Stimulated activated CD8-positive, alpha-beta memory T cell treated with anti-CD3 and anti-CD28 coated beads, Interleukin-7, amount 100 ng/mL, for 24 hours (primary cell): ENCODE measurements at regions not wholly inside any gene's neighbourhood (a gene's known extent, or its start where the extent isn't known, plus 50 kb on each side); places are given as distances from the start of the nearest gene placed in this dataset.
"Not testable (repeated sequence)": the region's sequence is repeated elsewhere in the genome, so short reads cannot be mapped to it uniquely, and the experiment has no call there.

ENCODE experiments used
- DNase-seq: peaks from one replicate; pipeline ENCODE4 v3.0.0-alpha.2; 2020; ENCODE audit warnings: low read depth

DNA sequence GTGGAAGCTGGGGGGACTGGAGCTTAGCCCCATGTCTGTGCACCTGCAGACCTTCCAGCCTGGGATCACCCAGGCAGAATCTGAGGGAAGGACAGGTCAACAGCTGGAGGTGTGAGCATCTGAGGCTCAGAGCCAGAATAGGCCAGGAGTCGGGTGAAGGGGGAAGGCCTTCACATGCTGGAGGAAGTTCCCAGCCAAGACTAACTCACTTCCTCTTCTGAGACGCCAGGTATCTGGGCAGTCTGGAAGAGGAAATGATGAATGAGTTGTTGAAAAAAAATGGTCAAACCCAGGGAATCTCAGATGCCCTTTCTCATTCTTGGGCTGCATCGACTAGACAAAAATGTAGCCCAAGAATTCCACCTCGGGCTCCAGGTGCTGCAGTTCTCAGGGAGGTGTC lies 73.6 kb upstream of the TIAM2 start:
- DNase-seq, result no peak

DNA sequence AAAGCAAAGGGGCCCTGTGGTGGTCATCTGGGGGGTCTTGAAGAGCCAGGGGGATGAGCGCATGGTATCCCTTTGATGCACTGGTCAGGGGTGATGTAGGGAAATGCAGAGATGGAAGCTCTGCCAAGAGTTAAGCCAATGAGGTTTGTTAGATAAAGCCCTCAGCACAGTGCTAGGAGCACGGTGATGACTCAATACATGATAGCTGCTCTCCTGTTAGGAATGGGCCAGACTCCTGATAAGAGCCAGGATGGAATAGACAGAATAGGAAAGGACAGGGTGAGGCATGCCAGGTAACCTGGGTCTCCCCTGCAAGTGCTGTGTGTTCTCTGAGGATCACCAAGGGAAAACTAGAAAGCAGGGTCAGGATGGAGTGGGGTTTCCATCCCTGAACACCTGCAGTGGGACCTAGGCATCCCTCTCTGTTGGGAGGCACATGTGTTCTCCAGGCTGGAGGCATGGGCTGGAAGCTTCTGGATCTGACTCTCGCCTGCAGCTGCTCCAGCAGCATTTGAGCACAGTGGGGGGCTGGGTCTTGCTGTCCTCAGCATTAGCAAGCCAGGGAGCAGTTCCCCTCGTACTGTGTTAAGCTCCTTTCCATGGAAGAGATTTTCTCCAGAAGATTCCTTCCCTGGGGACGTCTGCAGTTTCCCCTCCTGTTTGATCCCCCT lies 71.8 kb upstream of the TIAM2 start:
- DNase-seq, result no peak

DNA sequence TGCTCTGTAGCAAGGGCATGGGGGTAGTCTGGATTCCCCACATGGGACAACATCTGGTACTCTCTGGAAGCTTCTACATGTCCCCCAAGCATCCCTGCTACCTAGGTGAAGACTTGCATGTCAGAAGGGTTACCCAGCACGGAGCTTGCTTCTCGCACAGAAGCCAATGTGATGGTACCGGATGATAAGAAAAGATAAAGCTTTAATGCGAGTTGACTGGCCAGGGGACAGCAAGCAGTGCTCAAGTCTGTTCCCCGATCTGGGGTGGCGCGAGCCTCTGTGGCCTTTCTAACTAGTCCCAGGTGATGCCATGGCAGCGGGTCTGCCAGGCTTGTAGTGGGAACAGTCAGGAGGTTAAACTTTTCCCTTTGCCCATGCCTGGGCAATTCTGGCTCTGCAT lies 70.0 kb upstream of the TIAM2 start:
- no peak for DNase-seq

DNA sequence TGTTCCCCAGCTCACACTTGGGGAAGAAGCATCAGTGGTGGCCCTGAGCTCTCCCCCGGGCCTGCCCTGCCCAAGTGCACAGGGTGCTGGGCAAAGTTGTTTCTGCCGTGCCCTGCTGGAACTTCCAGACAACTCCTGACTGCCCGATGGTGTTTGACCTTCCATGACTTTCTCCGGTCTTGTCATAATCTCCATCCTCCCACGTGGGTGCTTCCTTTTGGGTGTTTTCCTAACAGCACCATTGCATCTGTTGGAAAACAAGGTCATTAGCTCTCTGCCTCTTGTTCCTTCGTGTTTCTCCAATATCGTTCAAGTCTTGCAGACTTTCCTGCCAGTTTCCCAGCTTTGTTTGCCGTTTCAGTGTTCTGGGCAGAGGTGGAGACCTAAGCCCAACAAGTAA lies 68.7 kb upstream of the TIAM2 start:
- no peak for DNase-seq

DNA sequence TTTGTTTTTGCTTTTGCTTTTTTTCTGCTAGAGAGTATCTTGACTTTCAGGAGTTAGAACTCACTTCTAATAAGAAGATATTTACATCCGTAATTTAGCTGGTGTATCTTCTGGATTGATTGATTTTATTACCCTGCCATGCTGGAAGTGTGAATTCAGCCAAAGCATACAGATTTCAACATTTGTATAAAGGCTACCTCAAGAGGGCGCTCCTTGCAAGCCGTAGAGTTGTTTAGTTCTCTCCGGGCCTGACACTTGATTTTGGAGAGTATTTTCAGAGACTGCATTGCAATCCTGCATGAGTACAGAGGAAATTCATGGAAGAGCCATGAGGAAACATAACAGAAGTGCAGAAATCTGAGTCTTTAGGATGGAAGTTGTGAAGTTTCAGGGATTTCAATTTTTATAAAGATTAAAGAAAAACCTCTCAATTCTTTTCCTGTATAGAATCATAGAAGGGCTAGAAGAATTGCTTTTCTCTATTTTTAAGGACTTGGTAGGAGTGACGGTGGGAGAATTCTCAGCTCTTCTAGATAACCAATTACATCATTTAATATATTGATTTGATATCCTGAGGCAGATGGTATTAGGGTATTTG lies 66.7 kb upstream of the TIAM2 start:
- peak; percentile 45 for DNase-seq

DNA sequence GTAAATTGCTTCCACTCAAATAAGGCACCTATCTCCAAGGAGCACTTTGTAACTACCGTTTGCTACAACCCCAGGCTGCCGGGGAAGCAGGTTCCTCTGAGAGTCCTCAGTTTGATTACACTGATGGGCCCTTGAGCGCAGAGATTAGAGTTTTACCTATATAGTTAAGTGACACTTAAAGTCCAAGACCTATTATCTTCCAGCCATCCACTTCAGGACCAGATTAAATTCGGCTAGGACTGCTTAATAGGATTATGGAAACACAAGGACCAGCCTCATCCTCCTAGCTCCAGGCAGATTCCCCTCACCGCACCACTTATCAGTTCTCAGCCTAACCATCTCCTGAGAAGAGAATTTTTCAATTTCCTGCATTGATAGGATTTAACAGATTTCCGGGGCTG lies 64.7 kb upstream of the TIAM2 start:
- no peak for DNase-seq

DNA sequence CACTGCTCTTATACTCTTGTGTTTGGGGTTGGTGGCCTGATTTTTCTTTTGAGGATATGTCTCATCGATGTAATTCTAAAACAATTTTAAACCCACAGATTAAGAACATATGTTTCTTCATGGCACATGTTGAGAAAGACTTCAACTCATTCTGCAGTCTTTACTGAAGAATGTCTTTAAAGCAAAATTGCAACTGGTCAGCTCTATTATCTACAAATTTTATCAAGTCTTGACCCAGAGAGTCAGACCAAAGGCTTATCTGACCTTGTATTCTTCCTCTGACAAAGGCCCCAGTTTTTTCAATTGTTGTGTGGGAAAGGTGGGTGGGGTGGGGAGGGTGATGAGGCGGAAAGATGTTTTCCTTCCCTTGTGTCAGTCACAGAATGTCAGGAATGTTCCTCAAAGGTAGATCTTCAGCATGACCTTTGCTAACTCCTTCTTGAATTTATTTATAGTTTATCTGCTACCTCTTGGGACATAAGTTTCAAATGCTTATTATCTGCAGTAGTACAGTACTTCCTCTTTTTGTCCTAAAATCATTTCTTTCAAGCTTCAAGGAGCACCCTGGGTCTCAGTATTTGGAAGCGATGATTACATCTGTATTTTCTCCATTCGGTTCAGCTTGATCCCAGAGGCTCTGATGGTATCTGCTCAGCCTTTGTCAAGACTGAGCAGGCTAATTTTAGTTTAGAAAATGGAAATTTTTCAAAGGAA lies 63.2 kb upstream of the TIAM2 start:
- DNase-seq, result no peak

DNA sequence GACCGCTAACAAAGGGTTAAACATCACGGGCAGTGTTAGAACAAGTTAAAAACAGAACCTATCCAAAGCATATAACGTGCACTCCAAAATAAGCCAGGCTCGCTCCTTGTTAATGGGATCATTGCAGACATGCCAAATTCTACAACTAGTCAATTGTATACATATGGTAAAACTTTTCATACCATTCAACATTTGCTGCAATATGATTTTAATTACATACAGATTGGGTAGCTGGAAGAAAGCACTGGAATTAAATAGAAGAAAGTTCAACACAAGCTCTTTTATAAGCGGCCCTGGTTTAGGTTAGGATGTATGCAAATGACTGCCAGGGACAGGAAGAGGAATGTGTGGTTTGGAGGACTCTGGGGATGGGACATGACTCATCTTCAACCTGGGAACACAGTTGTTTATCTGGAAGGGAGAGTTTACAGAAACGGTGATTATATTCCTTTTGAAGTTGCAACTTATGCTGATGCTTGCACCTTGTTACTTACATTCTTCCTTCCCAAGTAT lies 62.5 kb upstream of the TIAM2 start:
- DNase-seq, result no peak

DNA sequence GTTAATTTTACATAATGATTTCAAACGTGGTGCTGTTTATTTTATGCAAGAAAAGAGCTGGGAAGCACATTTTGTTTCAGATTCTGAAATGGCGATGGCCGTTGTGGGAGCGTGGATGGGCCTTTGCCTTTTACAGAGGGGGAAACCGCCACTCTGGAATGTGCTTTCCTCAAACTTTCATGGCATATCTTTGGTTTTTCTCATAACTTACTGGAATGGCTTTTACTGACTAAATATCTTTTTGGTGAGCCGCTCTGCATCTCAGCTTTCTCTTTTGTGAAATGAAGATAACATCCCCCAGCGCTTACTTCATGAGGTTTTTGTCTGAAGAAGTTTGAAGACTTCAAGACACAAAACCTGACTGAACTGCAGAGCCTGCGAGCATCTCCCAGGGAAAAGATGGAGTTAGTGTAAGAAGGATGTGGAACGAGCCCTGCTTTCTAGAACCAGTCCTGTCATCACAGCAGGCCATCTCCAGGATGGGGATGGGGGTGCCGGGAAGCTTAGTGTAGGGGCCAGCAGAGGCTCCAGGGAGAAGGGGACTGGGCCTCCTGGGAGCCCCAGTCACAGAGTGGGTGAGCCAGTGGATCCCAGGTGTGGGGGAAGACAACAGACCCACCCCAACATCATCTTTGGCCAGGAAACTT lies 61.8 kb upstream of the TIAM2 start:
- DNase-seq, result no peak

DNA sequence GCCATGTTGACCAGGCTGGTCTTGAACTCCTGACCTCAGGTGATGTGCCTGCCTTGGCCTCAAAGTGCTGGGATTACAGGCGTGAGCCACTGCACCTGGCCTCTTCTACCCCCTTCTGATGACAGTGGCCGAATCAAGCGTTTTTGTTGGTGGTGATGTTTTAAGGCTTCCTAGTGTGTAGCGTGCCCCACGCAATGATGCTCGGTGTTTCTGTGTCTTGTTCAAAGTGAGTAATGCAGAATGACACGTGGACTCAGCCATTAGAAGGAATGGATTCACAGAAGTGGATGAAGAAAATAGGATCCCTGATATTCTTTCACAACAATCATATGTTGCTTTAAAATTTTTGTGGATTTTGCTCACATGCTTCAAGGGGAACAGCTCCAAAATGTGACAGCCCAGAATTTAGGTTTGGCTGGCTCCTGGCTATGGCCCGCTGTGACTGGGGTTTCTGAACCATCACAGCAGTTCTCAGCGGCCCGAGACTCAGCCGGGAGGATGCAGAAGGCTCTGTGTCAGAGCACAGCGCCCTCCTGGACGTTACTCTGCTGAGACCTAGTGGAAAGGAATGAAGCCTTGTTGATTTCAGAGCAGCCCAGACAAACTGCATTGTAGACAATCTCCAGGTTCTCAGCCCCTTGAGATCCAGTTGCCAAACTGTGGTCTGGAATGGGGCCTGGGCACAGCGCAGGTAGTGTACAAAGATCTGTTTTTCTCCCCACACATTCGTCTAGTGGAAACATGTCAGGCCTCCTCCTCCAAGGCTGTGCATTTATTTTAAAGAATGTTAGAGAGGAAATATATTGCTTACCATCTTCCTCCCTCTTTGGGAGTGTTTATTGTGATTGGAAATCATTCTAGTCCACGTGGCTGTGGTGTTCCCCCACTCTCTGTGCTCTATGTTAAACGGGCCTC lies 57.6 kb upstream of the TIAM2 start:
- no peak for DNase-seq

DNA sequence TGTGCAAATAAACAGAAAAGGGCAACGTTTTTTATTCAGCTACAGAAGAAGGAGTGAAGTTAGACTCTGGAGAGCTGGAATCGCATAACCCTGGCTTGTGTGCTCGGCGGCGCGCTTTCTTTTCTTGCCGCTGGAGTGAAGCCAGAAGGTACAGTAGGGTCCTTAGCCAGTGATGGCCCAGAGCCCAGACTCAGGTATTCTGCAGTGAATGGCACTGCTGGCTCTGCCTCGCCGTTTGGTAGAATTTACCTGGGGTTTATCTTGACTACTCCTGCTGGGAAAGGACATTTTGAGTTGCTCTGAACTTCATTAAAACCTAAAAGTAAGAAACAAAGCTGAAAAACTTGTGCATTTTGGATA lies 56.9 kb upstream of the TIAM2 start:
- DNase-seq, result no peak

DNA sequence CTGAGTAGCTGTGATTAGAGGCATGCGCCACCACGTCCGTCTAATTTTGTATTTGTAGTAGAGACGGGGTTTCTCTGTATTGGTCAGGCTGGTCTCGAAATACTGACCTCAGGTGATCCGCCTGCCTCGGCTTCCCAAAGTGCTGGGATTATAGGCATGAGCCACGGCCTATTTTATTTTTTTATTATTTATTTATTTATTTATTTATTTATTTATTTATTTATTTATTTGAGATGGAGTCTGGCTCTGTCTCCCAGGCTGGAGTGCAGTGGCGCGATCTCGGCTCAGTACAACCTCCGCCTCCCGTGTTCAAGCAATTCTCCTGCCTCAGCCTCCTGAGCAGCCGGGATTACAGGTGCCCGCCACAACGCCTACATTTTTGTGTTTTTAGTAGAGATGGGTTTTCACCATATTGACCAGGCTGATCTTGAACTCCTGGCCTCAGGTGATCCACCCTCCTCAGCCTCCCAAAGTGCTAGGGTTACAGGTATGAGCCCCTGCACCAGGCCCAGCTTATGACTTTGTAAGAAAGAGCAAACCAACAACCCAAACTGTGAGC lies 56.3 kb upstream of the TIAM2 start:
- DNase-seq, result not testable (repeated sequence)

DNA sequence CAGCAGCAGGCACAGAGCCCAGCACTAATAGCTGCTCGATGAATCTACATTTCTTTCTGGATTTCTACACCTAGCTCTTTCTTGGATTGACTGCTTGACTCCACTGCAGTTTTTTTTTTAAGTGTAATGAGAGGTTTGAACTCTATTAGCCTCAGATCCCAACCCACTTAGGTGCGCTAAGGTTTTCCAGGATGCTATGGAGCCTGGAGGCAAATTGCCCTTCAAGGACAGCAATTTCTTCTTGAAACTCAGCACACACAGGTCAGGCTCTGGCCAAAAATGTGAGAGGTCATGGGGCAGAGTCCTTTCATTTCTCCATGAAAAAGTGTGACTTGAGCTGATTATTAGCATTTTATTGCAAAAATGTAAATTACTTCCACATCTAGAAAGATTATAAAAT lies 52.3 kb upstream of the TIAM2 start:
- no peak for DNase-seq

DNA sequence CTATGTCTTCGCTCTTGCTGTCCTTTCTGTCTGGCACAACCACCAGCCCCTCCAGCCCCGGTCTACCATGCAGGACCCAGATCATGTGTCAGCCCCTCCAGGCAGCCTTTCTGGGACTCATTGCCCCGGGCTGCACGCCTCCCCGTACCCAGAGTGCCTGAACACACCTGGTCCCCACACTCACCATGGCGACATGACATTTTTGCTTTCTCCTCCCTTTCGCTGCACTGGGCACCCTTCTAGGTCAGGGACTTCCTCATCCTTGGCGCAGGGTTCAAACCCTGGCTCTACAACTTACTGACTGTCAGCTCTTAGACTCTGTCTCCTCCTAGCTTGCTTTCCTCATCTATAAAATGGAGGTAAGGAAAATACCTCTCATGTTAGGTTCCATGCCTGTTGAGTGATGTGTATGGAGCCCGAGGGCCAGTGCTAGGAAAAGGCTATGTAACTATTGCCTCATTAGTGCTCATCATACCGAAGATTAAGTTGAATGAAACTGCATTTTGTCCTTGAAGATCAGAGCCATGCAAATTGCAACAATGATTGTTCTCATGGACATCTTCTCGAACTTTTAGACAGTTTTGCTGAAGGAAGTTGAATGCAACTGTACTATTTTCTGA lies 49.7 kb upstream of the TIAM2 start:
- DNase-seq, result no peak
